Neuron (in vitro differentiated cells): ENCODE measurements at regions not wholly inside any gene's neighbourhood (a gene's known extent, or its start where the extent isn't known, plus 50 kb on each side); places are given as distances from the start of the nearest gene placed in this dataset.

Experiments
- H2AFZ ChIP-seq: one replicate; pipeline ENCODE4 v1.6.1; 2013; ENCODE audit warnings: low read depth, mild to moderate bottlenecking, inconsistent platforms, low read length, moderate library complexity
- H3K27me3 ChIP-seq: one replicate; pipeline ENCODE4 v1.6.1; 2013; ENCODE audit warnings: low read length; ENCODE audit not compliant: insufficient read depth
- H3K36me3 ChIP-seq: one replicate; pipeline ENCODE4 v1.6.1; 2013; ENCODE audit warnings: low read length; ENCODE audit not compliant: insufficient read depth
- H3K4me1 ChIP-seq: one replicate; pipeline ENCODE4 v1.6.1; 2013; ENCODE audit warnings: low read length; ENCODE audit not compliant: insufficient read depth
- H3K4me3 ChIP-seq: 2 replicates; pipeline ENCODE4 v1.5.1; 2013; ENCODE audit warnings: mild to moderate bottlenecking, low read length, moderate library complexity
- H3K9me3 ChIP-seq: one replicate; pipeline ENCODE4 v1.6.1; 2013; ENCODE audit warnings: low read length

- no peaks in the 10 kb centered on the region for H3K4me1 ChIP-seq
- peaks cover 7% of the 10 kb centered on the region for H3K27me3 ChIP-seq
- H3K9me3 ChIP-seq: peaks cover 9% of the 10 kb centered on the region
- no peak overlapping the region for H3K4me3 ChIP-seq
- H3K36me3 ChIP-seq: no peaks in the 10 kb centered on the region
- no peak overlapping the region for H2AFZ ChIP-seq
Measured at GRCh38 chr13:111949311-111949710, 117.6 kb upstream of the SOX1 start.

- Histone ChIP-seq H3K9me3 (peaks cover 11% of the 10 kb centered on the region), H3K27me3 (peaks cover 7% of the 10 kb centered on the region), H3K4me1 (no peaks in the 10 kb centered on the region), H2AFZ (no peak overlapping the region), H3K4me3 (no peak overlapping the region), H3K36me3 (no peaks in the 10 kb centered on the region)
Measured at GRCh38 chr13:111950697-111951096, 116.3 kb upstream of the SOX1 start.

GRCh38 chr13:111952032-111952431 lies 114.9 kb upstream of the SOX1 start:
- Histone ChIP-seq H3K9me3 (peaks cover 13% of the 10 kb centered on the region), H3K27me3 (peaks cover 7% of the 10 kb centered on the region), H3K4me3 (no peak overlapping the region), H2AFZ (no peak overlapping the region), H3K4me1 (no peaks in the 10 kb centered on the region), H3K36me3 (no peaks in the 10 kb centered on the region)

DNA sequence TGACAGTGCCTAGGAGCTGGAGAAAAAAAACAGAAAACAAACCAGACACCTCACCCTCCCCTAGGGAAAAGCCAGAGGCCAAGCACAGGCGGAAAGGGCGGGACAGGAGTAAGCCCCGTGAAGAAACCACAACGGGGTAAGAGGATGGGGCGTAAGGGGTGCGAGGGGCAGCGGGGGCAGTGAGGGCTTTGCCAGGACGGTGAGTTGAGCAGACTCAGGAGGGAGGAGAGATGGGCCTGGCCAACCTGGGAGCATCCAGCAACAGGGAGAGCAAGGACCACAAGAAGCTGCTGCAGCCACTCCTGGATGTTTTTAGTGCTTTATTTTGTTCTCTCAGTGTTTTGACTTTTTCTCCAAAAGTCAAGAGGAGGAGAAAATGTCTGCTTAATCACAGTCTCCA lies 114.1 kb upstream of the SOX1 start:
- Histone ChIP-seq H3K27me3 (peaks cover 6% of the 10 kb centered on the region), H3K9me3 (peaks cover 13% of the 10 kb centered on the region), H3K36me3 (no peaks in the 10 kb centered on the region), H3K4me3 (no peak overlapping the region), H3K4me1 (no peaks in the 10 kb centered on the region), H2AFZ (no peak overlapping the region)

GRCh38 chr13:111953546-111954178 lies 113.3 kb upstream of the SOX1 start:
- Histone ChIP-seq H3K36me3 (no peaks in the 10 kb centered on the region), H2AFZ (no peak overlapping the region), H3K4me1 (no peaks in the 10 kb centered on the region), H3K9me3 (peaks cover 13% of the 10 kb centered on the region), H3K27me3 (no peaks in the 10 kb centered on the region), H3K4me3 (no peak overlapping the region)

GRCh38 chr13:111954661-111955411 lies 112.1 kb upstream of the SOX1 start:
- H3K4me3 ChIP-seq: no peak overlapping the region
- peaks cover 13% of the 10 kb centered on the region for H3K9me3 ChIP-seq
- H2AFZ ChIP-seq: no peak overlapping the region
- H3K4me1 ChIP-seq: no peaks in the 10 kb centered on the region
- no peaks in the 10 kb centered on the region for H3K27me3 ChIP-seq
- no peaks in the 10 kb centered on the region for H3K36me3 ChIP-seq

- peaks cover 13% of the 10 kb centered on the region for H3K9me3 ChIP-seq
- no peak overlapping the region for H2AFZ ChIP-seq
- H3K4me1 ChIP-seq: no peaks in the 10 kb centered on the region
- no peaks in the 10 kb centered on the region for H3K36me3 ChIP-seq
- H3K4me3 ChIP-seq: no peak overlapping the region
- no peaks in the 10 kb centered on the region for H3K27me3 ChIP-seq
Measured at GRCh38 chr13:111955412-111956065, 111.4 kb upstream of the SOX1 start.

GRCh38 chr13:111956261-111957151 lies 110.4 kb upstream of the SOX1 start:
- Histone ChIP-seq H3K4me1 (no peaks in the 10 kb centered on the region), H3K36me3 (no peaks in the 10 kb centered on the region), H2AFZ (no peak overlapping the region), H3K27me3 (no peaks in the 10 kb centered on the region), H3K4me3 (no peak overlapping the region), H3K9me3 (peaks cover 4% of the 10 kb centered on the region)

DNA sequence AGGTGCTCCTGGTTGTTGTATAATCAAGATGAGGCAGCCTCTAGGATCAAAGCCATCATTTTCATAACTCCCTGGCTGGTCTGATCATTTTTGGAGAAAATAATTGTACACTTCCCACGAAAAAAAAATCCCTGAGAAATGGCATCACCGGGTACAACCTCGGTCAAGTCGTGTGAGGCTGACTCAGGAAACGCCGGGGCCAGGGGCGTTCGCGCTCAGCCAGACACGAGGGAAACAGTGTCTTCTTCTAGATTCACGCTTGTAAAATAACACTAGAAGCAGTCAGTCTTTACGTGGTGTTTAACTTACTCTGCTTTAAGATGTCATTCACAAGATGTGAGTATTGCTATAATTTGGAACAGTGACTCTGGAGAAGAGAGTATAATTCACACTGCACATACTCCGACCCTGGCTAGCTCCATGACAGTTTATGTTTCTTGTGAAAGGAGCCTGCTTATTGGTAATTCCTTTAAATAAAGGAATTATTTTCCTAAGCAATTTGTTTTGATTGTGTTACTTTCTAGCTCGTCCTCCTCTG lies 109.0 kb upstream of the SOX1 start:
- Histone ChIP-seq H3K9me3 (peaks cover 4% of the 10 kb centered on the region), H3K4me1 (no peaks in the 10 kb centered on the region), H2AFZ (no peak overlapping the region), H3K4me3 (no peak overlapping the region), H3K27me3 (peaks cover 3% of the 10 kb centered on the region), H3K36me3 (no peaks in the 10 kb centered on the region)

DNA sequence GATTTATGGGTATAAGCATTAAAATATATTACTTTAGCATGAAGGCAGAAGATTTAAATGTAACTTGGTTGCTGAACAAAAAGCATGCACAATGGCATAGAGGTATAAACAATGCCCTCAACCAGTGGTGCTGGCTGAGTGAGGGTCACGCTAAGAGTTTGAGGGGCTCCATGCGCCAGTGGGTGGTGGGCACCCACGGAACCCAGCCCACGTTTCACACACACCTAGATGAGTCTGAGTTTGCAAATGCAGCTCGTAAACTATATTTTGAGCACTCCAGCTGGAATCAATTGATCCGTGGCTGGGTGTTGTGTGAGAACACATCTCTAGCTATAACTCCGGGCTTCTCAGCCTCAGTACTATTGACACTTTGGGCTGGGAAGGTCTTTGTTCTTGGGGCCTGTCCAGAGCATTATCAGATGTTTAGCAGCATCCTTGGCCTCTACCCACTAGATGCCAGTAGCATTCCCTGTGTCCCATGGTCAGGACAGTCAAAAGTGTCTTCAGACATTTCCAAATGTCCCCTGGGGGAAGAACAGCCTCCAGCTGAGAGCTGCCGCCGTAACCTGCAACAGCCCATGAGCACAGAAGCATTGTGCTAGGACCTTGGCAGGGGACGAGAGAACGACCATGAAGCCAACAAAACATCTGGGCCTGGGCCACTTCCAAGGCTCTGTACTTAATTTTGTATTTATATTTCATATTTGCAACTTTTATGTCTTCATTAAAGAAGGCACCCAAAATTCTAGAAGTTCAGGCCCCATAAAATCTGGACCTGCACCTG lies 108.1 kb upstream of the SOX1 start:
- Histone ChIP-seq H3K36me3 (no peaks in the 10 kb centered on the region), H3K27me3 (peaks cover 4% of the 10 kb centered on the region), H2AFZ (no peak overlapping the region), H3K4me3 (no peak overlapping the region), H3K4me1 (no peaks in the 10 kb centered on the region), H3K9me3 (peaks cover 4% of the 10 kb centered on the region)

- Histone ChIP-seq H3K4me1 (no peaks in the 10 kb centered on the region), H2AFZ (no peak overlapping the region), H3K27me3 (peaks cover 4% of the 10 kb centered on the region), H3K36me3 (no peaks in the 10 kb centered on the region), H3K4me3 (no peak overlapping the region), H3K9me3 (peaks cover 6% of the 10 kb centered on the region)
Measured at GRCh38 chr13:111960152-111960772, 106.7 kb upstream of the SOX1 start.

DNA sequence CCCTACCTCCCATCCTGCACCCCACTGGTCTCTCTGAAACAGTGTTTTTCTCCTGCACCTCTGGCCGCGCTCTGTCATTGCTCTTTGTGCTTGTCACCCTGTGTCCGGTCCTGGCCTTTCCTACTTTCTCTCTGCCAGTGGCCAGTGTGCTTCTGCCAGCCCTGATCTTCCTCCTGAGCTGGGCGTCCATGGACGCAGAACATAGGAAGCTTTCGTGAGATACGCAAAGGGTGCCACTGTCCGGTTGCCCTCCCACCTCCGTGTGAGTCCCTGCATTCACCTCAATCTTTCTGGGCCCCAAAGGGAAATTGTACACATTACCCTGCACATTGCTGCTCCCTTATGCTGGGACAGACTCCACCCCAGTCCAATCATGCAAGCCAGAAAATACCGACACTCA lies 105.7 kb upstream of the SOX1 start:
- Histone ChIP-seq H2AFZ (no peak overlapping the region), H3K4me1 (no peaks in the 10 kb centered on the region), H3K4me3 (no peak overlapping the region), H3K9me3 (peaks cover 6% of the 10 kb centered on the region), H3K36me3 (no peaks in the 10 kb centered on the region), H3K27me3 (peaks cover 4% of the 10 kb centered on the region)
